ENCODE measurements at regions not wholly inside any gene's neighbourhood (a gene's known extent, or its start where the extent isn't known, plus 50 kb on each side); places are given as distances from the start of the nearest gene placed in this dataset.

- TF ChIP-seq YY1 (IDR thresholded peaks at IDR 0.05; ENCODE audit: insufficient read depth, insufficient read length) (no peak), ZNF274 (IDR thresholded peaks at IDR 0.05; ENCODE audit: low read depth, low read length) (no peak), SUZ12 (IDR thresholded peaks at IDR 0.05; ENCODE audit: extremely low read depth, insufficient read depth, insufficient read length) (no peak)
- Histone ChIP-seq H3K27me3 (ENCODE audit: insufficient read depth, insufficient read length) (no peaks in the 10 kb centered on the region), H3K9me3 (ENCODE audit: insufficient read depth, low read length) (no peaks in the 10 kb centered on the region), H3K9ac (ENCODE audit: insufficient read length, low read depth) (no peak overlapping the region), H3K36me3 (ENCODE audit: insufficient read depth, insufficient read length, low read length) (no peaks in the 10 kb centered on the region), H3K4me3 (ENCODE audit: insufficient read length, low read depth) (no peak overlapping the region), H3K4me1 (ENCODE audit: insufficient read depth, insufficient read length) (no peaks in the 10 kb centered on the region)
- no peak for DNase-seq (ENCODE audit: low read depth, low spot score)
These were observed 626.9 kb downstream of the ANKRD50 start for GRCh38 chr4:124085561-124086180.

DNA sequence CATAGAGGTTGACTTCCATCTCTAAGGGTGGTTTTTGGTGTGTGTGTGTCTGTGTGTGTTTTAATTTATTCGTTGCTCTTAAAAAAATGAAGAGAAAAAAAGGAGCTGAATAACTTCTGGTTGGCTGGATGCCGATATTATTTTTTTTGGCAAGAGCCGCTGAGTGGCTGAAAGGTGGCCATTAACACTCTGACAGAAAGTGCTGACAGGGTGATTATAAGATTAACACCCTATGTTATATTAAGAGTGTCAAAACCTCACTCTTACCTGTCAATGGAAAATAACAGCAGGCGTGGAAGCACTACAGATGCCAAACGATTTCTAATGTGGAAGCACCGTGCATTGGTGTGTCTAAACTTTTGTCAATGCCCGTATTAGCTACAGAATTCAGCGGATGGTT, 622.5 kb downstream of the ANKRD50 start:
- no peak for TF ChIP-seq YY1 (IDR thresholded peaks at IDR 0.05; ENCODE audit: insufficient read depth, insufficient read length)
- TF ChIP-seq ZNF274 (IDR thresholded peaks at IDR 0.05; ENCODE audit: low read depth, low read length): no peak
- TF ChIP-seq SUZ12 (IDR thresholded peaks at IDR 0.05; ENCODE audit: extremely low read depth, insufficient read depth, insufficient read length): no peak
- Histone ChIP-seq H3K36me3 (ENCODE audit: insufficient read depth, insufficient read length, low read length) (no peaks in the 10 kb centered on the region), H3K27me3 (ENCODE audit: insufficient read depth, insufficient read length) (no peaks in the 10 kb centered on the region), H3K9ac (ENCODE audit: insufficient read length, low read depth) (no peak overlapping the region), H3K4me3 (ENCODE audit: insufficient read length, low read depth) (no peak overlapping the region), H3K4me1 (ENCODE audit: insufficient read depth, insufficient read length) (no peaks in the 10 kb centered on the region), H3K9me3 (ENCODE audit: insufficient read depth, low read length) (no peaks in the 10 kb centered on the region)
- no peak for DNase-seq (ENCODE audit: low read depth, low spot score)

GRCh38 chr4:124092101-124092500, 620.4 kb downstream of the ANKRD50 start:
- H3K4me1 ChIP-seq (ENCODE audit: insufficient read depth, insufficient read length): no peaks in the 10 kb centered on the region
- no peaks in the 10 kb centered on the region for H3K27me3 ChIP-seq (ENCODE audit: insufficient read depth, insufficient read length)
- H3K4me3 ChIP-seq (ENCODE audit: insufficient read length, low read depth): no peak overlapping the region
- no peaks in the 10 kb centered on the region for H3K9me3 ChIP-seq (ENCODE audit: insufficient read depth, low read length)
- no peak for DNase-seq (ENCODE audit: low read depth, low spot score)
- H3K36me3 ChIP-seq (ENCODE audit: insufficient read depth, insufficient read length, low read length): no peaks in the 10 kb centered on the region
- no peak overlapping the region for H3K9ac ChIP-seq (ENCODE audit: insufficient read length, low read depth)
- TF ChIP-seq ZNF274 (IDR thresholded peaks at IDR 0.05; ENCODE audit: low read depth, low read length) (no peak), SUZ12 (IDR thresholded peaks at IDR 0.05; ENCODE audit: extremely low read depth, insufficient read depth, insufficient read length) (no peak), YY1 (IDR thresholded peaks at IDR 0.05; ENCODE audit: insufficient read depth, insufficient read length) (no peak)

DNA sequence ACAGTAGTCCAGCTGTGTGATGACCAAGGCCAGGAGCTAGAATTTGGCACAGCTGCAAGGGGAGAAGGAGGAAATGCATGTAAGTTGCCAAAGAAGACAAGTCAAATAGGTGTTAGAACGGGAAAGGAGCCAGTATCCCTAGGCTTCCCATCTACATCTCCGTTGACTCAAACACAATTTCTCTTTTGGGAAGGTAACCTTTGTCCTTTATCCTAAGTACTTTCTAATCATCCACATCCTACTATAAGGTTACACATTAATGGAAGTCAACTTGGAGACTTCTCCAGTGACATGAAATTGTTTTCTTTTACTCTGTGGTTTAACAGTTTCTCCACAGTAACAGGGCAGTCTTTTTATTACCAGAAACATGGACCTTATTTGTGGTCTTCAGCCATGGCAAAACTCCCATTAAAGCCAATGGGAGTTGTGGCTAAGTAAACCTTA, 620.0 kb downstream of the ANKRD50 start:
- Histone ChIP-seq H3K9me3 (ENCODE audit: insufficient read depth, low read length) (no peaks in the 10 kb centered on the region), H3K9ac (ENCODE audit: insufficient read length, low read depth) (no peak overlapping the region), H3K4me3 (ENCODE audit: insufficient read length, low read depth) (no peak overlapping the region), H3K27me3 (ENCODE audit: insufficient read depth, insufficient read length) (no peaks in the 10 kb centered on the region), H3K36me3 (ENCODE audit: insufficient read depth, insufficient read length, low read length) (no peaks in the 10 kb centered on the region), H3K4me1 (ENCODE audit: insufficient read depth, insufficient read length) (no peaks in the 10 kb centered on the region)
- TF ChIP-seq YY1 (IDR thresholded peaks at IDR 0.05; ENCODE audit: insufficient read depth, insufficient read length) (no peak), ZNF274 (IDR thresholded peaks at IDR 0.05; ENCODE audit: low read depth, low read length) (no peak), SUZ12 (IDR thresholded peaks at IDR 0.05; ENCODE audit: extremely low read depth, insufficient read depth, insufficient read length) (no peak)
- DNase-seq (ENCODE audit: low read depth, low spot score): no peak

- Histone ChIP-seq H3K4me3 (ENCODE audit: insufficient read length, low read depth) (no peak overlapping the region), H3K4me1 (ENCODE audit: insufficient read depth, insufficient read length) (no peaks in the 10 kb centered on the region), H3K9ac (ENCODE audit: insufficient read length, low read depth) (no peak overlapping the region), H3K36me3 (ENCODE audit: insufficient read depth, insufficient read length, low read length) (no peaks in the 10 kb centered on the region), H3K9me3 (ENCODE audit: insufficient read depth, low read length) (no peaks in the 10 kb centered on the region), H3K27me3 (ENCODE audit: insufficient read depth, insufficient read length) (no peaks in the 10 kb centered on the region)
- TF ChIP-seq YY1 (IDR thresholded peaks at IDR 0.05; ENCODE audit: insufficient read depth, insufficient read length) (no peak), SUZ12 (IDR thresholded peaks at IDR 0.05; ENCODE audit: extremely low read depth, insufficient read depth, insufficient read length) (no peak), ZNF274 (IDR thresholded peaks at IDR 0.05; ENCODE audit: low read depth, low read length) (no peak)
- no peak for DNase-seq (ENCODE audit: low read depth, low spot score)
These were observed 616.9 kb downstream of the ANKRD50 start for GRCh38 chr4:124095621-124096020.

GRCh38 chr4:124096290-124096689, 616.2 kb downstream of the ANKRD50 start:
- no peak overlapping the region for H3K9ac ChIP-seq (ENCODE audit: insufficient read length, low read depth)
- no peaks in the 10 kb centered on the region for H3K4me1 ChIP-seq (ENCODE audit: insufficient read depth, insufficient read length)
- no peaks in the 10 kb centered on the region for H3K36me3 ChIP-seq (ENCODE audit: insufficient read depth, insufficient read length, low read length)
- H3K27me3 ChIP-seq (ENCODE audit: insufficient read depth, insufficient read length): no peaks in the 10 kb centered on the region
- DNase-seq (ENCODE audit: low read depth, low spot score): no peak
- H3K4me3 ChIP-seq (ENCODE audit: insufficient read length, low read depth): no peak overlapping the region
- TF ChIP-seq SUZ12 (IDR thresholded peaks at IDR 0.05; ENCODE audit: extremely low read depth, insufficient read depth, insufficient read length) (no peak), YY1 (IDR thresholded peaks at IDR 0.05; ENCODE audit: insufficient read depth, insufficient read length) (no peak), ZNF274 (IDR thresholded peaks at IDR 0.05; ENCODE audit: low read depth, low read length) (no peak)
- H3K9me3 ChIP-seq (ENCODE audit: insufficient read depth, low read length): no peaks in the 10 kb centered on the region

- no peaks in the 10 kb centered on the region for H3K27me3 ChIP-seq (ENCODE audit: insufficient read depth, insufficient read length)
- DNase-seq (ENCODE audit: low read depth, low spot score): no peak
- TF ChIP-seq YY1 (IDR thresholded peaks at IDR 0.05; ENCODE audit: insufficient read depth, insufficient read length): no peak
- TF ChIP-seq SUZ12 (IDR thresholded peaks at IDR 0.05; ENCODE audit: extremely low read depth, insufficient read depth, insufficient read length): no peak
- TF ChIP-seq ZNF274 (IDR thresholded peaks at IDR 0.05; ENCODE audit: low read depth, low read length): no peak
These were observed 615.1 kb downstream of the ANKRD50 start for GRCh38 chr4:124097447-124097846.

More at GRCh38 chr4:124097447-124097846, 615.1 kb downstream of the ANKRD50 start:
- no peak overlapping the region for H3K9ac ChIP-seq (ENCODE audit: insufficient read length, low read depth)
- no peaks in the 10 kb centered on the region for H3K36me3 ChIP-seq (ENCODE audit: insufficient read depth, insufficient read length, low read length)
- H3K9me3 ChIP-seq (ENCODE audit: insufficient read depth, low read length): no peaks in the 10 kb centered on the region
- no peak overlapping the region for H3K4me3 ChIP-seq (ENCODE audit: insufficient read length, low read depth)
- no peaks in the 10 kb centered on the region for H3K4me1 ChIP-seq (ENCODE audit: insufficient read depth, insufficient read length)

Data from NT2/D1 (cell line).